Myocyte (in vitro differentiated cells): ENCODE measurements at regions not wholly inside any gene's neighbourhood (a gene's known extent, or its start where the extent isn't known, plus 50 kb on each side); places are given as distances from the start of the nearest gene placed in this dataset.

ENCODE experiments used
- DNase-seq: peaks from one replicate; pipeline ENCODE4 v3.0.0-alpha.2; 2012; ENCODE audit warnings: low read depth

DNA sequence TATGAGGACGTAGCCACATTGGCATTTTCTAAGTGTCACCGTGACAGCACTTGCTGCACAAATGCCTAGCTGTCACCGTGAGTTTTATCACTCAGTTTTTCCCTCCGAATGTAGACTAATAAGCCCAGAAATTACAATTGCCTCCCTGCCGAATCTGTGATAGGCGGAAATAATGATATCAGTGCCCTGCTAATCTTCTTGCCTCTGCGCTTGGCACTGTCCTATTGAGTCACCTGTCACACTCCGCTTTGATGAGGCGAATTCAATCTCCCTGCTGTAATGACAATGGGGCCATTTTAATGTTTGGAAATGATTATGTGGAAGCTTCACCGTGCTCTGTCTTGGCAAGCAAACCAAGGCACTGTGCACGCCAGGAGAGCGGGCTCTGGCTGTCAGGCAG, 112.8 kb downstream of the LINC00237 start:
- DNase-seq = no peak

DNA sequence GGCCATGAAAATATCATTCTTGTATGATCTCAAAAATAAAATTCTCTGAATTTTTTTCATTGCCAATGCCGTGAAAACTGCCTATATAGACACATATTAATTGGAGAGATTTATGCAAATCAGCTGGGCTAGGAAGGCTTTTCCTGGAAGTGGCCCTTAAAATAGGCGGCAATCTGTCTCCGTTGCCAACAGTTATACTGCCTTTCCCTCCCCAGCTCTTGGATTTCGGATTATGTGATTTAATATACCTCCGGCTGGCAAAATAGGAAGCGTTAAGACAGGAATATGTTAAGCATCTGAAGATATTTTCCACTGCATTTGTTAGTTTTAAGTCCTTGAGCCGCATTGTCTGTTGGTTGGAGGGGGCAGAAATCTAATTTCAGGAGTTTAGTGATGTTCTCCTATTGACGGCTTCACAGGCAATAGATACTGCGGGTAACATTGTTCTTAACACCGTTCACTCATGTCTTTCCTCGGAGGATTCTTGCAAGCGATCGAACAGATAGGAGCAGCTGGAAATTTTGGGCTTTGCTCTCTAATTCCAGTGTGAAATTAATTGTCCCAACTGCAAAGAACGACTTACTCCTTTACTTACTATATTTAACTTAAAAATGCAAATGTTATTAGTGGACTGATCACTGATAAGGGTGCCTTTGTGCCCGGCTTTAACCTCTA, 113.3 kb downstream of the LINC00237 start:
- DNase-seq = no peak

DNA sequence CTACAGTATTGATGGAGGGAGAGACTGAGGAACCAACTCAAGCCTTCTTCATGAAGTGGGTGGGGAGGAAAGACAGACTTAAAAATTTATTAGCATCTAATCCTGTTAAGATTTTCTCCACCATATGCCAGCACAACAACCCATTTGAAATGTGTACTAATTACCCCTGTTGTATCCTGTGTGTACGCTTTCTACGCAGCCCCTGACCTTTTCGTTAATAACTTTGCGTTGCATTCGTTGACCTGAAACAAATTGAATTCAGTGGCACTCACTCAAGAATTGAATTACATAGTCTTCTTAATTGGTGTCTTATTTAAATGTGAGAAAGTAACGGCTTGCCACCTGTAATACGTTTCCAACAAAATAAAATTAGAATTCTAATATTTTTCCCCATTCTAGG, 113.9 kb downstream of the LINC00237 start:
- DNase-seq = no peak

DNA sequence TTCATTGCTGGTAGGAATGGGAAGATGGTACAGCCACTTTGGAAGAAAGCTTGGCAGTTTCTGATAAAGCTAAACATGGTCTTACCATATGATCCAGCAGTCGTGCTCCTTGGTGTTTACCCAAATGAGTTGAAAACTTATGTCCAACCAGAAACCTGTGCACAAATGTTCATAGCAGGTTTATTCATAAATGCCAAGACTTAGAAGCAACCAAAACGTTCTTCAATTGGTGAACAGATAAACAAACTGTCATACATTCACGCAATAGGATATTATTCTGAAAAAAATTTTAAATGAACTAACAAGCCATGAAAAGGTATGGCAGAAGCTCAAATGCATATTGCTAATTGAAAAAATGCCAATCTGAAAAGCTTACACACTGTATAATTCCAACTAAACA, 117.1 kb downstream of the LINC00237 start:
- DNase-seq = no peak

DNA sequence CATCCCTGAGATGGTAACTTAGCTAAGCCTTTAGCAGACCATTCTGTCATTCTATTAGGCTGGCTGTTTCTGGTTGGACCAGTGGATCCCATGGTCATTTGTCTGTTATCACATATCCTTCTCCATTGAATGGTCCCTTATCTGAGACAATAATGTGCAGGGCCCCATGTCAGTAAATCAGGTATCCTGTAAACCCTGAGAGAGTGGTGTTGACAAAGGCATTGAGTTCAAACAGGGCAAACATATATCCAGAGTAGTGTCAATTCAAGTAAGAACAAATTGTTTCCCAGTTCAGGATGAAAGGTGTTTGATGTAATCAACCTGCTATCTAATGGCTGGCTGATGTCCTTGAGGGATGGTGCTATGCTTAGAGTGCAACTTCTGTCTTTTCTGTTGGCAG, 126.2 kb downstream of the LINC00237 start:
- no peak for DNase-seq

DNA sequence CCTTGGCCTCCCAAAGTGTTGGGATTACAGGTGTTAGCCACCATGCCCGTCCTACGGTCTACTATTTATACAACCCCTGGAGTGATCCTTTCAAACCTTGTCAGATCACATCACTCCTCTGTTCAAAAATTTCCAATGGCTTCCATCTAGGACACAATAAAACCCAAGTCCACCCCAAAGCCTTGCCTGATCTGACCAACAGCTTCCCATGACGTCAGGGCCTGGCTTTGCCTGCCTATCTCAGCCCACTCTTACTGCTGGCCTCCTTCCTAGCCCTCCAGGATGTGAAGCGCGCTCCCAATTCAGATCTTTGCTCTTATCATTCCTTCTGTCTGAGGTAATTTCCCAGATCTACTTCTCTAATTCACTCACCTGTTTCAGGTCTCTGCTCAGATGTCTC, 128.4 kb downstream of the LINC00237 start:
- DNase-seq = no peak

DNA sequence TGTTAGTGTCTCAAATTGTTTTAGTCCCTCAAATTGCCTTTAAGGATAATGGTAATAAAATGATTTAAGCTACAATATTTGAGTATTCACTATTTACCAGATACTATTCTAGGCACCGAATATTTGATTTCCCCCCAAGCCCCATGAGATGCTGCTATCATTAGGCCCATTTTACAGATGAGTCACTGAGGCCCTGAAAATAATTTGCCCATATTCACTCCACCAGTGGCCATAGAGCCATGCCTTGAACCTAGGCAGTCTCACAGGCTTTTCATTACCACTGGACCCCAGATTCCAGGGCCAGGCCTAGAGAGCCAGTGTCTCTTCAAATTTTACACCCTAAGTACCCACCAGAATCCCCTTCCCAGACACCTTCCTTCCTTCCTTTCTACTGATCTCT, 133.7 kb downstream of the LINC00237 start:
- DNase-seq = no peak

DNA sequence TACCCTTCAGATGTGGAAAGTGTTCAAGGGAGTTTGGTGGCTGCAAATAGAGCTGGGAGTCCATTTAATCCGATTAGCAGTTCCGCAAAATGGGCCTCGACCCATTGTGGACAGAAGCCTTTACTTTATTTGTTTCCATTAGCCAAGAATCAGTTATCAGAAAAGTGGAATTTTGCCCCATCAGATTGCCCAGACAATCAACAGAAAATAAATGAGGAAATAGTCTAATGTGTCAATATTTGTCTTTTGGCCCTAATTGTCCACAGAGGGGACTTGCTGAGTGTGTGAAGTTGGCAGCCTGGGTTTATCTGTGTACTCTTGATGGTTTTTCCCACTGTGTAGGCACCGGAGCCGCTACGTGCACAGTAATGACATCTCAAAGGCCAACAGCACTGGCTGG, 134.3 kb downstream of the LINC00237 start:
- no peak for DNase-seq

DNA sequence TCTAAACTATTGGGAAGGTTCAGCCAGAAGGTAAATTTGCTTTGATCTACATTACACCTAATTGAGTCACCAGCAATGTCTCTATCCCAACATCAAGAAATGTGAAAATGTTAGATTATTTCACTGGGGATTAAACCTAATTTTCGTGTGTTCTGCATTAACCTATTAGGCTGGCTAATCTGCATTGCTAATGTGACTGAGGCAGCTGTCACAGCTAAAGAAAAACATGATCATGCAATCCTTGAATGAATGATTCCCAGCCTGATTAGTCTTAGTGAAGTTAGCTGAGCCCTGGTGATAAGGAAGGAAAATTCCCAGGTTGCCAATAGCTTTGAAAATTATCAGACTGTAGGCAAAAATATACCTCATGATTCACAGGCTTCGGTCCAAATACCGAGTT, 135.3 kb downstream of the LINC00237 start:
- DNase-seq = no peak

DNA sequence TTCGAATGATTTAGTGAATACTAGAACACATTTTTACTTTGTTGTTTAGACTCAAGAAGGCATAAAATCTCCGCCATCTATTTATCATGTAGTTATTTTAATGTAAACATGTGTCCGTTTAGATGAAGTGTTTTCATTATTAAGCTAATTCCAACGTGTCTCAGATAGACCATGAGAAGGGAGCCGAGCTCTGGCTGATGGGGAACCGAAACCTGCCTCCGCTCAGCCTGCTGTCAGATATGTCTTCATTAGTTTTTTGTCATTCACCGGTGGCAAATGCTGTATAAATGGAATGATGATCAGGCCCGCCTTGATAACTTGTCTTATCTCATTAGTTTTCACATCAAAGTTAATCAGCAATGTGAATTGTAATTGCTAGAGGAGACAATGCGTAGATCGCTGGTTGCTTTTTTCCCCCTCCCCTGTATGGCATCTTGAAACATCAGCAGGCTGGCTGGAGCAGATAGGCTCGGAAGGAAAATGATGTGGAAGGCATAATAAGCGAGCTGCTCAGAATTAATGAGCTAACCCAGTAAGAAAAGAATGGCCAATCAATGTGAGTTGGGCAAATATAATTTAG, 136.4 kb downstream of the LINC00237 start:
- no peak for DNase-seq

DNA sequence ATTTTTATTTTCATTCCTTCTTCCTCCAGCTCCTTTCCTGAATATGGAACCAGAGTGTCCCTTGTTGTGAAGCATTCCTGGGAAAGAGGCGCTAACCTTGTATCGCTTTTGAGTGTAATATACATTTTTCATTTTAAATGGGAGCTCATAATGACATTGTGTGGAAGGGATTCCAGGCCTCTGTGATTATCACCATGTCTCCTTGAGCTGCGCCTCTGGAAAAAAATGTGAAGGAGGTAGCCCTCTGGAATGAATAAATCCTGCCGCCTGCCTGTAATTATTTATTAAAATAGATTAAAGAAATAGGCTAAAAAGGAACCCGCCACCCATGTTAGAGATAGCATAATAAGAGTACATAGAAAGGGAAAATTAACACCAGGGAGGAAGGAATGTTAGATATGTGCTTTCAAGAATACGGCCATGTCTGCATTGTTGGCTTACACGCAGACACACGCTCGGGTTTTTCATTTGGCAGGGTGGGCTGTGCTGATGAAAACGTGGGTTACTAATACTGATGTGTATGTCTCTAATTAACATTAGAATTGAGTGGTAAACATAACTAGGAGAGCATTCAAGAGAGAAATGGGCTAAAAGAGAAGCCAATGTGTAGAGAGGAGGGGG, 138.5 kb downstream of the LINC00237 start:
- no peak for DNase-seq

DNA sequence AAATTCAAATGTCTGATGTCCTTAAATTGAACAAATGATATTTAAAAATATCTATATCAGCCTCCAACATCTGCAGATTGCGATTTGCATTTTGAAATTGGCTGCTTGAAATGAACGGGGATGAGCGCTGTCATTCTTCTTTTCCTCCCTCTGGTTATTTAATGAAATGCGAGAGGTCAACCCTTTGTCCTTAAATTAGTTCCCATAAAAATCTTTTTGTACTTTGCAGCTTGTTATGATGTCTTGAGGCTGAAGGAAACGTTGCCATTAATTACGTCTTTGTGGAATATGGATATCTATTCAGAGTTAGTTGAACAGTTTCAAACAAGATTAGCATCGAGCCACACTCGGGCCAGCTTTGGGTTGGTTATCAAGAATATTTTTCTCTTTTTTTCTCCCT, 140.0 kb downstream of the LINC00237 start:
- no peak for DNase-seq

DNA sequence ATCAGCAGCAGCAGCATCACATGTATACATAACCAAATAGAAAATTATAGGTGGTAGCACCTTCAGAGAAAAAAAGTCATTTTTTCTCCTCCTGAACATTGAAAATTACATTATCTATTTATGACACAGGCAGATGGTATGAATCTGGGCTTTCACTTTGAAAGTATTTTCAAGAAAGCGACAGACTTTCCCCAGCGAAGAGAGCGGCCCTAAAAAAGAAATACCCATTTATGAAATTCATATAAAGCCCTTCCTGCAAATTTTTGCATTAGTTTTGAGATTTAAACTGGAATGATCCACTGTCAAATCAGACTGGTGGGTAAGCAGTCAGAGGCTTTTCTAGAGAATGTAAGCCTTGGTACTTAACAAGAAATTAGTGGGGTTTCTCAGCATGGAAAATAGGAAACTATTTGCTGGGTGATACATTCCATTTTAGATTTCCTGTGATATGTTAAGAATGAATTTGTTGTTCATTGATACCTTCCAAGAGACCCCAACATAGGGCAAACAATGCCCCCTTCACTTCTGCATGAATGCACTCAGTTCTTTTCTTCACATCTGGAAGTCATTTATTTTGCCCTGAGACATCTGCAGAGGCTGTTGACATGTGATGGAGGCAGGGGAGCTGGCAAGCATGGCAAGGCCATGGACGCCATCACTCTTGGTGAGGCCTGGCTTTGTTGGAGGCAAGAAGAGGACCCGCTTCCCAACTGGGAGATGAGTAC, 147.0 kb downstream of the LINC00237 start:
- DNase-seq = no peak

DNA sequence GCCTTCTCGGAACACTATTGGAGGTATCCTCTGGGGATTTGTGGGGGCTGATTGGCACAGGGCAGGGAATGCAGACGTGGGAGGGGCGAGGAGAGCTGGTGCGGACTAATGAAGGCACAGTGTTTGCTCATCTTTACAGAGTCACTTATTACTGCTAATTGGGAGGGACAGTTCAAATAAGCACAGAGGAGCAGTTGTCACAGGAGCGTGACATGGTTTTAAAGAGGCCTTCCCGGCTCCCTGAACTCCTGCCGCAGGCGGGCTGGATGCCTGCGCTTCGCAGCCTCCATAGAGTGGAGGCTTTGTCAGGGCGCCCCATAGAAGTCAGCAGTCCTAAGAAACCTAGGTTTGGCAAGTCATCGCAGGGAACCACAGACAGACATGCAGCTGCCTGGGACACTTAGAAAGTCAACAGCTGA, 149.6 kb downstream of the LINC00237 start:
- peak; percentile 76 for DNase-seq

DNA sequence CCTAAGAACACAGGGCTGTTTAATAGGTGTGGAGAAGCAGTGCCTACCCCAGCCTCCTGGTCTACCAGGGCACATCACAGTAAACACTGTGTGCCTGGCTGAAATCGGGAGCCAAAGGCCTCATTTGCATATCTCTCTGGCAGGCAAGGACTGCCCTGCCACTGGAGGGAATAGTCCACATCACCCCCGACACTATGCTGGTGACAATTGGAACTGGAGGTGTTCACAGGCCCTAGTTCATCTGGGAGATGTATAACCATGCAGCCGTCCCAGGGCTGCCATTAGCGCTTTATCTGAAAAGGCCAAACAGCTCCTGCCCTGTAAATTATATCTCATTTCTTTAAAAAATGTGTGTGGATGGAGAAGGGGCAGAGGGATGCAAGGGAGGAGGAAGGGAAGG, 150.3 kb downstream of the LINC00237 start:
- DNase-seq = no peak

DNA sequence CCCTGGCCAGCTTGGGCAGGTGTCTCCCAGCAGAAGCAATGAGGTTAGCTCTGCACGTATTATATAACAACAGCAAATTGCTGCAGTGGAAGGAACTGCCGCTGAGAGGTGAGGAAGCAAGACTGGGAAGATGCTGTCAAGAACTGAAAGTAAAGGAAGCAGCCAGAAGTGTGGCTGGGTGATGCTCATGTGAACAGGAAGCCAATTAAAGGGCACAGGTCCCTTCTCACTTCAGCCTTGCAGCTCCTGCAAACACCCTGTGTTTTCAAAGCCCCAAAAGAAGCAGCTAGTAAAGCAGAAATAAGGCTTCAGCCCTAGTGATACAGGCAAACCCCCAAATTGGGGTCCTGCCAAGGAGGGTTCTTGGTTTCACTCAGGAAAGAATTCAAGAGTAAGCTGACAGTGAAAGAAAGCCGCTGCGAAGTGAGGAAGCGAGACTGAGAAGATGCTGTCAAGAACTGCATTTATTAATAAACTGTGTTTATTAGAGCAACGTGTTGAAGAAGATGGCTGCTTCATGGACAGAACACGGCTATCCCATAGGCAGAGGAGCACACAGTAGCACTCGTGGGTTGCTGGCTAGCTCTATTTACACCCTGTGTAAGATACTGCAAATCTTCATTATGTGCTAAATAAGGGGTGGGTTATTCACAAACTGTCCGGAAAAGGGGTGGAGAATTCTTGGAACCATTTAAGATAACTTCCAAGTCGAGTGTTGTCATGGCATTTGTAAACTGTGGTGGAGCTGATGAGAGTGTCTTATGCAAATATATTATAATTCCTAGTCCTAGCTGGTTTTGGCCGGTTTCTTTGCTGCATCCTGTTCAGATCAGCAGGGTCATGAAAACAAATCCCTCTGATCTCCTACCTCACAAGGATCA, 152.2 kb downstream of the LINC00237 start:
- DNase-seq = no peak

DNA sequence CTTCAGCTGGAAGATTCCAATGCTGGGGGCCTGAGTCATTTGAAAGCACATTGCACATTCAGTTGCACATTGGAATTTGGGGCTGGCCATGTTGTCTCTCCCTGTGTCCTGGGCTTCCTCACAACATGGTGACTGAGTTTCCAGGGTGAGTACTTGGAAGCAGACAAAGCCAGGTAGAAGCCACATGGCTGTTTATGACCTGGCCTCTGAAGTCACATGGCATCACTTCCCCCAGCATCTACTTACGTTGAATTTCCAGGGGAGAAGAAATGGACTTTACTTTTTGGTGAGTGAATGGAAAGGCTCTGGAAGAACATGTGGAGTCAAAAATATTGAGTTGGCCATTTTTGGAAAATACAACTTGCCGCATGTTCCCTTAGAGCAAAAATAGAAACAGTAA, 155.5 kb downstream of the LINC00237 start:
- DNase-seq = no peak

DNA sequence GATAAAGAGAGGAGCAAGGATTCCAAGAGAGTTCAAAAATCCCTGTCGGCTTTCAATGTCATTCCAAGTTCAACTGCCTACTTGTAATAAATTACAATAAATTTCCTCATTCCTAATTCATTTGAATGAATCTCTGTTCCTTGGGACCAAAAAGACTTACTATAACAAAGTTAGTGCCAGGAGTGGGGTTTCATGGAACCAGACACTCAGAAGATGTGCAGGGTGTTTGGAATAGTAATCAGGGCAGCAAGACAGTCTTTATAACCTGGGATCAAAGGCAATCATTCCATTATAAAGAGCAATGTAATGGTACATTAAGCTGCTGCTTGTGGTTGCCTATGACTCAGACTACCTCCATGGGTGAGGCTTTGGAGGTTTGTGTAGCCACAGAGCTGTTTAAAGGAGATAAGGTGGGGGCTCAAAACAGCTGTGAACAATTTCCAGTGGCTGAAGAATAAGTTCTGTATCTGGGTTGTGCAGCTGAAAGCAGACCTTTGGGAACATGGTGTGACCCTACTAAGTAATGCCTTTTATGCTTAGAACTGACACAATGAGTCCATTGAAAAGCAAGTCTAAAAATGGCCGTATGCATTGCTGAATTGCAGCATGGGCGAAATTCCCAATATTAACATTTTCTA, 159.9 kb downstream of the LINC00237 start:
- DNase-seq = no peak

DNA sequence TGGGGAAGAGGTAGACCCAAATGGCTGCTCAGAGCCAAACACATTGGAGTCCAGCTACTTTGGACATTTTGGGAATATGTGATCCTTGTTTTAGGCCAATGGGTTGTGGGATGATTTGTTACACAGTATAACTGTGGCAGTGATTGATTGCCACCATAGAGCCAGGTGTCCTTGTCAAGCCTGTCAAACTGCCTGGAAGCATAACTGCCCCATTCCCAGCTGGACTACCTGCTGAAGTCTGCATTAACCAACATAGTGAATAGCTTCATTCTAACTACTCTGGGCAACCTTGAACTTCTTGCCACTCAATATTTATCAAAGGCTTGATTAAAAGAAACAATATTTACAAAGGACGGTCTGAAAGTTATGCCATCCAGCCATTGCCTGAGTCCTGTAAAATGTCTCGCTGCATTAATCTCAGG, 164.7 kb downstream of the LINC00237 start:
- DNase-seq = no peak

DNA sequence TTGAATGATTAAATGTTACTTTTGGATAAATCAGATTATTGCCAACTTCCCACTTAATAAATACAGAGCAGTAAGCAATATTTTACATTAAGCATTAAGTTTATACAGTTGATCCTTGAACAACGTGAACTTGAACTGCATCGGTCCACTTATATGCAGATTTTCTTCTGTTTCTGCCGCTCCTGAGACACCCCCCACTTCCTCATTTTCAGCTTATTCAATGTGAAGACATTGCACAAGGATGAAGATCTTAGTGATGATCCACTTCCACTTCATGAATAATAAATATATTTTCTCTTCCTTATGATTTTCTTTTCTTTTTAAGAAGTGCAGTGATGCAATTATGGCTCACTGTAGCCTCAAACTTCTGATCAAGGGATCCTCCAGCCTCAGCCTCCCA, 167.2 kb downstream of the LINC00237 start:
- DNase-seq = no peak

DNA sequence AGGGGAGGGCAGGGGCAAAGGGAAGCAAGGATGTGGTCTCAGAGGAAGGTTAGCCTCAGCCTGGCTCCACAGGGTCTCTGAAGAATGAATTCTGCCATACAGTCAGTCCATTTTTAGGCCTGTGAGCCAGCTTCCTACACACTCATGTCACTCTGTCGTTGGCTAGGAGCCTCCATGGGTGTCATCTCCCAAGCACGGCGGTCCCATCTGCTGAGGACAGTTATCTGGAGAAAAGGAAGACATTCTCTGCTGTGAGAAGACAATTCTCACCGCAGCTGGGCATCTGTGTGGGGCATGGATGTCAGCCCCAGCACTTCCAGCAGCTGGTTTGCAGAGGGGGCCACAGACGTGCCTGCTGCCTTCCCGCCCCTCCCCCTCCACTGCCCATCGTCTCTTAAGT, 167.6 kb downstream of the LINC00237 start:
- no peak for DNase-seq
